Spleen (tissue), 11 donors: ENCODE measurements at regions not wholly inside any gene's neighbourhood (a gene's known extent, or its start where the extent isn't known, plus 50 kb on each side); places are given as distances from the start of the nearest gene placed in this dataset.

Experiments used
- DNase-seq: peaks from one replicate; pipeline ENCODE4 v3.0.0-alpha.2; 2020
- H3K27ac ChIP-seq, 8 donors: fragments of 200-600 bp; sonication (generic) in 7 of 8; 1 replicate in 4 of 8; 2 replicates in 4 of 8; pipeline versions ENCODE4 v1.5.0 to v1.8.0; 2016 to 2021; ENCODE audit warnings: inconsistent platforms in 4 of 8, mild to moderate bottlenecking in 4 of 8, moderate library complexity in 1 of 8
- H3K27me3 ChIP-seq, 7 donors: fragments of 200-600 bp; sonication (generic) in 6 of 7; replicated peaks in 1 of 7; 1 replicate in 4 of 7; 2 replicates in 3 of 7; pipeline versions ENCODE4 v1.5.0 to v1.8.0; 2016 to 2021; ENCODE audit warnings: inconsistent platforms in 3 of 7, mild to moderate bottlenecking in 1 of 7
- H3K36me3 ChIP-seq, 6 donors: fragments of 200-600 bp; sonication (generic) in 5 of 6; 1 replicate in 4 of 6; 2 replicates in 2 of 6; pipeline versions ENCODE4 v1.5.0 to v1.8.0; 2016 to 2021; ENCODE audit warnings: inconsistent platforms in 2 of 6
- H3K4me1 ChIP-seq, 6 donors: fragments of 200-600 bp; sonication (generic) in 5 of 6; 1 replicate in 3 of 6; 2 replicates in 3 of 6; pipeline versions ENCODE4 v1.5.0 to v1.8.0; 2016 to 2021; ENCODE audit warnings: inconsistent platforms in 3 of 6
- H3K4me3 ChIP-seq, 8 donors: fragments of 200-600 bp; sonication (generic) in 7 of 8; 1 replicate in 4 of 8; 2 replicates in 4 of 8; pipeline versions ENCODE4 v1.5.0 to v1.8.0; 2016 to 2021; ENCODE audit warnings: inconsistent platforms in 4 of 8, mild to moderate bottlenecking in 4 of 8, moderate library complexity in 2 of 8
- H3K9me3 ChIP-seq, 8 donors: fragments of 200-600 bp; sonication (generic) in 7 of 8; 1 replicate in 4 of 8; 2 replicates in 4 of 8; pipeline versions ENCODE4 v1.5.0 to v1.8.0; 2016 to 2021; ENCODE audit warnings: inconsistent platforms in 4 of 8
- POLR2A ChIP-seq, 3 donors: fragments of 450-650 bp; IDR thresholded peaks; one replicate each; pipeline ENCODE4 v1.5.1; 2017; ENCODE audit warnings: antibody characterized with exemption in 3 of 3, mild to moderate bottlenecking in 1 of 3
- POLR2AphosphoS5 ChIP-seq, 3 donors: sonication (generic); formaldehyde crosslinking; IDR thresholded peaks; one replicate each; pipeline ENCODE4 v1.5.1; 2017; ENCODE audit warnings: antibody characterized with exemption in 3 of 3
- WGBS, 5 donors: extraction: QIAGEN DNeasy Blood & Tissue Kit in 3 of 5; methylation state at CpG; one replicate each; pipeline versions ENCODE4 v1.1.5 to v1.1.7; 2013 to 2018; 5-methylcytosine and 5-hydroxymethylcytosine counted together
- intact Hi-C: fragments of 100-400 bp; cut with DNase I; formaldehyde crosslinking; loops from one replicate; pipeline ENCODE4 v1.15.0; 2023; ENCODE audit warnings: low total_unique reads
- TF ChIP-seq, protein P1 (sequence below), 11 experiments: fragments of 200-600 bp in 7 of 11; fragments of 450-650 bp in 4 of 11; sonication (generic) in 4 of 11; IDR thresholded peaks in 8 of 11; conservative IDR thresholded peaks in 3 of 11; 1 replicate in 7 of 11; 2 replicates in 4 of 11; pipeline versions ENCODE4 v1.4.0 to v1.8.0; 2016 to 2021; ENCODE audit warnings: antibody characterized with exemption in 11 of 11, inconsistent platforms in 4 of 11, mild to moderate bottlenecking in 1 of 11
- donor health status: healthy with polysubstance abuse.
- donor health status: DM: no; HTN: no; CAD: no; lungs with moderate emphysema.
- donor health status: DM: no; HTN: no; CAD: no.
- donor health status: Bipolar disorder and iron deficiency.
- donor health status: healthy.
- donor health status: DM: no; HTN: no; CAD: no.
- donor health status: DM: yes; HTN: yes; CAD: no.

DNA sequence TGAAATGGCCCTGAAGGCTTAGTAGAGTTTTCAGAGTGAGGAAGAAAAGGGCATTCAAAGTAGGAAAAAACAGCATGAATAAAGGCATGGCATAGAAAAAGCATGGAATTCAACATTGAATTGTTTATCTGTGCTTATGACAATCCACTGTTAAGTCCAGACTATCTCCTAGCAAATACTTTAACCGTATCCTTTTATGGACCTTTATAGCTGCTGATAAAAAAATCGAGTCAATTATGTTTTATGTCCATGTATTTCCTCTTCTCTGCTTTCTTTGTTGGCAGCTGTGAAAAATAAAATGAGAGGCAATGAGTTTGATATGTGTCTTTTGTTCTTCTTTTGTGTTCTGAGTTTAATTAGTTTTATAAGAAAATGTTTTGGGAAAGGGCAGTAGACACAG, 70.4 kb downstream of the TDRD15 start:
- 42 to 62% (median 46%) methylated on average over 2 of the region's 2 CpGs for WGBS, 5 donors
- no peak overlapping the region for H3K27ac ChIP-seq
- DNase-seq, result no peak
- no peaks in the 10 kb centered on the region for H3K9me3 ChIP-seq
- H3K4me3 ChIP-seq, result no peak overlapping the region
- TF ChIP-seq POLR2AphosphoS5 (IDR thresholded peaks at IDR 0.05) (no peak), POLR2A (IDR thresholded peaks at IDR 0.05) (no peak)
- TF ChIP-seq, protein P1, sequence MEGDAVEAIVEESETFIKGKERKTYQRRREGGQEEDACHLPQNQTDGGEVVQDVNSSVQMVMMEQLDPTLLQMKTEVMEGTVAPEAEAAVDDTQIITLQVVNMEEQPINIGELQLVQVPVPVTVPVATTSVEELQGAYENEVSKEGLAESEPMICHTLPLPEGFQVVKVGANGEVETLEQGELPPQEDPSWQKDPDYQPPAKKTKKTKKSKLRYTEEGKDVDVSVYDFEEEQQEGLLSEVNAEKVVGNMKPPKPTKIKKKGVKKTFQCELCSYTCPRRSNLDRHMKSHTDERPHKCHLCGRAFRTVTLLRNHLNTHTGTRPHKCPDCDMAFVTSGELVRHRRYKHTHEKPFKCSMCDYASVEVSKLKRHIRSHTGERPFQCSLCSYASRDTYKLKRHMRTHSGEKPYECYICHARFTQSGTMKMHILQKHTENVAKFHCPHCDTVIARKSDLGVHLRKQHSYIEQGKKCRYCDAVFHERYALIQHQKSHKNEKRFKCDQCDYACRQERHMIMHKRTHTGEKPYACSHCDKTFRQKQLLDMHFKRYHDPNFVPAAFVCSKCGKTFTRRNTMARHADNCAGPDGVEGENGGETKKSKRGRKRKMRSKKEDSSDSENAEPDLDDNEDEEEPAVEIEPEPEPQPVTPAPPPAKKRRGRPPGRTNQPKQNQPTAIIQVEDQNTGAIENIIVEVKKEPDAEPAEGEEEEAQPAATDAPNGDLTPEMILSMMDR (IDR thresholded peaks at IDR 0.05 in 8 of 11, conservative IDR thresholded peaks at IDR 0.05 in 3 of 11), result no peak
- H3K36me3 ChIP-seq, result no peaks in the 10 kb centered on the region
- H3K4me1 ChIP-seq, result no peaks in the 10 kb centered on the region
- no peaks in the 10 kb centered on the region for H3K27me3 ChIP-seq
- intact Hi-C loops, result no loop called here

DNA sequence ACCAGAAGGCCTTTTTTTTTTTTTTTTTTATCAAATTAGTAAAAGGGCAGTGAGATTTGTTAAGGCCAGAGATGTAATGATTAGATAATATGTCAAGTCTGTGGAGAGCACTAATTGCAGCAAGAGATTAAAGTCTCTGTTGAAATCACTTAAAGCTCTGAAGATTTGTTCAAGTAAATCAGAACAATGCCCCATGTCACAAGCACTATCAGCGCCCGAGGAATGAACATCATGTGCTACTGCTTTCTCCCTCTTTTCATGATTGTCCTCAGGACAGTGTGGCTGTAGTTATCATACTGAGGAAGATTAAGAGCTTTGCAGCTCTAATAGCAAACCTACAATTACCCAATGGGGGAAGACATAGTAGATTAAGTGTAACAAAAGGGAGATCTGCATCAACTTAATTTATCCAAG, 71.1 kb downstream of the TDRD15 start:
- no peak for TF ChIP-seq POLR2AphosphoS5 (IDR thresholded peaks at IDR 0.05)
- TF ChIP-seq, protein P1 (IDR thresholded peaks at IDR 0.05 in 8 of 11, conservative IDR thresholded peaks at IDR 0.05 in 3 of 11), result no peak
- TF ChIP-seq POLR2A (IDR thresholded peaks at IDR 0.05), result no peak
- H3K9me3 ChIP-seq, result no peaks in the 10 kb centered on the region
- H3K27ac ChIP-seq, result no peak overlapping the region
- no peaks in the 10 kb centered on the region for H3K27me3 ChIP-seq
- H3K4me3 ChIP-seq, result no peak overlapping the region
- DNase-seq, result no peak
- 87 to 99% (median 91%) methylated on average over 2 of the region's 2 CpGs for WGBS, 5 donors
- no peaks in the 10 kb centered on the region for H3K4me1 ChIP-seq
- intact Hi-C loops, result no loop called here
- H3K36me3 ChIP-seq, result no peaks in the 10 kb centered on the region

DNA sequence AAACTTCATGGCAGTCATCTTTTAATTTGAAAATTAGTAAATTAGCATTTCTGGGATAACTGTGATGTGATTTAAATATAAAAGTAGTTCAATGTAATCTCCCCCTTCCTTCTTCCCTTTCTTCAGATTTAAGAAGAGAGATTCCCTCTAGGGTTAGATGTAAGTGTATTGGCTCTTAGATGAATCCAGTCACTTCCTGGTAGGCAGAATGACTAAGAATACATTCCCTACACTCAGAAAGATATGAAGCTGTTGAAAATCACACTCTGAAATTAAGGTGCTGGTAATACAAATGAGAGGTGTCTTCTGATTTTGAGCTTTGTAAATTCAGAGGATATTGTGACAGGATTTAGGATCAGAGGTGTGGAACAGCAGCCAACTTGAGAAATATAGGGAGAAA, 71.6 kb downstream of the TDRD15 start:
- intact Hi-C loops, result no loop called here
- H3K4me3 ChIP-seq, result no peak overlapping the region
- no peaks in the 10 kb centered on the region for H3K9me3 ChIP-seq
- H3K27ac ChIP-seq, result no peak overlapping the region
- TF ChIP-seq, protein P1 (IDR thresholded peaks at IDR 0.05 in 8 of 11, conservative IDR thresholded peaks at IDR 0.05 in 3 of 11), result no peak
- TF ChIP-seq POLR2A (IDR thresholded peaks at IDR 0.05) (no peak), POLR2AphosphoS5 (IDR thresholded peaks at IDR 0.05) (no peak)
- no peak for DNase-seq
- no peaks in the 10 kb centered on the region for H3K27me3 ChIP-seq
- H3K4me1 ChIP-seq, result no peaks in the 10 kb centered on the region
- H3K36me3 ChIP-seq, result no peaks in the 10 kb centered on the region

DNA sequence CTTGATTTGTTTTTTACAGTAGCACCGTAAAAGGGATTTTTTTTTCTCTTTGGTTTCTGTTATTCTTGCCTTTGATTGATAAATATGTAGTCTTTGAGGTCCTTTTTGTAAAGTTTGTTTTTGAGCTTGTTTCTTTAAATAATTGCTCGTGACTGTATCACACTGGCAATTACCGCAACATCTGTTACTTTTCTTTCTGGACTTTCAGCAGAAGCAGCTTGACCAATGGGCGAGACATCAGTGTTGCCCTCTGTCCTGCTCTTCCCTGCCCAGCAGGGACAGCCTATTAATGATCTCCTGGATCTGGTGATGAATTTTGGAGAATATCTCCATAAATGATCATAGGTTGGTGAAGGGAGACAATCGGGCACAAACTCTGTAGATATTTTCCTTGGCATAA, 74.9 kb downstream of the TDRD15 start:
- Histone ChIP-seq H3K36me3 (no peaks in the 10 kb centered on the region), H3K27ac (no peak overlapping the region), H3K4me1 (no peaks in the 10 kb centered on the region), H3K9me3 (no peaks in the 10 kb centered on the region), H3K4me3 (no peak overlapping the region), H3K27me3 (no peaks in the 10 kb centered on the region)
- TF ChIP-seq, protein P1 (IDR thresholded peaks at IDR 0.05 in 8 of 11, conservative IDR thresholded peaks at IDR 0.05 in 3 of 11), result no peak
- TF ChIP-seq POLR2AphosphoS5 (IDR thresholded peaks at IDR 0.05), result no peak
- no peak for DNase-seq
- WGBS, 5 donors, result 87 to 94% (median 89%) methylated on average over 5 of the region's 5 CpGs
- intact Hi-C loops, result no loop called here
